Right renal cortex interstitium (tissue), 3 donors: ENCODE measurements at regions not wholly inside any gene's neighbourhood (a gene's known extent, or its start where the extent isn't known, plus 50 kb on each side); places are given as distances from the start of the nearest gene placed in this dataset.
"Not testable (repeated sequence)": the region's sequence is repeated elsewhere in the genome, so short reads cannot be mapped to it uniquely, and the experiment has no call there.

ENCODE experiments used
- DNase-seq, 3 donors: peaks; one replicate each; pipeline ENCODE4 v3.0.0-alpha.2; 2013; ENCODE audit warnings: low read depth in 3 of 3, low spot score in 2 of 3

- no peak for DNase-seq
Measured at GRCh38 chr1:232422898-232423297, 207.0 kb downstream of the SIPA1L2 start.

DNA sequence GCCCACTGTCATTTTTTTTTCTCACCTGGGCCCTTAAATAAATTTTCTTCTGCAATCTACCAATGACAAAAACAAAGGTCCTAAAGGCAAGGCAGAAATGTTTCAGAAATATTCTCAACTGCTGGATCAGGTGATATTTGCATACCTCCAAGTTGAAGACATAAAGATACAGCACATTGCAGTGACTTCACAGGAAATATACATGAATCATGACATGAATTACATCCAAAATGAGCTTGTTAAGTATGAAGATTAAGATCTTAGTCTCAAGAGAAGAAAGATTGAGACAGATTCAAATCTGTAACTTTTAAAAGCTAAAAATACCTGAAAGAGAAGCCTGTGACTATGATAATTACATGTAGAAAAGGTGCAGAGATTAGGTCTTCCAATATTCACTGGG, 207.8 kb downstream of the SIPA1L2 start:
- no peak for DNase-seq

GRCh38 chr1:232421143-232421796, 208.7 kb downstream of the SIPA1L2 start:
- no peak for DNase-seq

- DNase-seq: no peak
Measured at GRCh38 chr1:232417636-232418248, 212.2 kb downstream of the SIPA1L2 start.

DNA sequence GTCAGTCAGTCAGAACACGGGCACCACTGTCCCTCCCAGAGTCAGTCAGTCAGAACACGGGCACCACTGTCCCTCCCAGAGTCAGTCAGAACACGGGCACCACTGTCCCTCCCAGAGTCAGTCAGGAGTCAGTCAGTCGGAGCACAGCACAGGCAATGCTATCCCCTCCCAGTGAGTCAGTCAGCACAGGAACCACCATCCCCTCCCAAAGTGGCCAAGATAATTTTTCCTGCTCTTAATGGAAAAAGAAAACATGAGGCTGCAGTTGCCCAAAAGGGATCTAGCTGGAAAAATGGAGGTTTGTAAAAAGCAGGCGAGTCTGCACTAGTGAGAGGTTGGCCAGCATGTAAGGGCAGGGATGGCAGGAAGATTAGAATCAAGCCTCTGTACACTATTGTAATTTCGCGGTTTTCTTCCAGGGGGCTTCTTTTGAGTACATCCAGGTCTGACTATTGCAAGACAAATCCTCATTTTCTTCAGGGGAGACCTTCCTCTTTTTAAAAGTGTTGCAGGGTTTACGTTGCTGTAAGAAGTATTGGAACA, 213.8 kb downstream of the SIPA1L2 start:
- DNase-seq: no peak

DNA sequence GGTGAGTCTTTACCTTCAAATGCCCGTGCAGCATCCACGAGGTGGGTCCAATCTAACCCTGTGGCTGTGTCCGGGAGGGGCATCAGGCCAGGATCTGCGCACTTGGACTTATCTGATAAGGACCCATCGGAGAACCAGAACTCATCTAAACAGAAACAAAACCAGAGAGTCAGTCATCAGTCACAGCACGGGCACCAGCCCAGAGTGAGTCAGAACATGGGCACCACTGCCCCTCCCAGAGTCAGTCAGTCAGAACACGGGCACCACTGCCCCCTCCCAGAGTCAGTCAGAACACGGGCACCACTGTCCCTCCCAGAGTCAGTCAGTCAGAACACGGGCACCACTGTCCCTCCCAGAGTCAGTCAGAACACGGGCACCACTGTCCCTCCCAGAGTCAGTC, 214.5 kb downstream of the SIPA1L2 start:
- DNase-seq: not testable (repeated sequence)

DNA sequence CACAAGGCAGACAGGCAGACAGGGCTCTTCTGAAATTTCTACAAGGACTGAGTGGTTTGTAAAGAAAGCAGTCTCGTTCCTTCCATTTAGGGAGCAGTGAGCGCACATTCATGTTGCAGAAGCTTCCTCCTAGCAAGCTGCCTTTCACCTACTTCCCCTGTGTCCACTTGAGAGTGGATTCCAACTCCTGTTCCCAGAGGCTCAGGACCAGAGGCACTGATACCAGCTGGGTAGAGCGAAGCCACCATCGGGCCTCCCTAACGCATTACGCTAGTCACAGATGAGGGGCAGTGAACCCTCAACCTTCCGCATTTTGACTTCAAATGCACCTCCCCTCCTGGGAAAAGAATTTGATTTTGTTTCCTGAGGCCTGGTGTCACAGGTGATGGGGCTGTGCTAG, 215.8 kb downstream of the SIPA1L2 start:
- no peak for DNase-seq

DNA sequence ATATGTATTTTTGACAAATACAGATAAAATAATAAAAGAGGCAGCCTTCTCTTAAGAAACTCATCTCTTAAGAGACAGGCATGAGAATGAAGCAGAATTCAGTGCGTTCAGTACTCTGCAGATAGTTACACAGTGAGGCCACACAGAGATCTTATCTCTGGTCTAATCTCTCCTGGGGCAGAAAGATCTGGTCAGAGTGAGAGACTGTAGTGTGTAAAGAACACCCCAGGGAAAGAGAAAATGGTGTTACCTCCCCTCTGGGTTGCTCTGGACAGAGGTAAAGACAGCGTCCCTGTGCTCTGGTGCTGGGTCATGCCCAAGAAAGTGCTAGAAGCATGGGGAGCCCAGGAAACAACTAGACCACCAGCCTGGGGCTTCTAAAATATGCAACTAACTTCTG, 216.3 kb downstream of the SIPA1L2 start:
- DNase-seq: no peak

DNA sequence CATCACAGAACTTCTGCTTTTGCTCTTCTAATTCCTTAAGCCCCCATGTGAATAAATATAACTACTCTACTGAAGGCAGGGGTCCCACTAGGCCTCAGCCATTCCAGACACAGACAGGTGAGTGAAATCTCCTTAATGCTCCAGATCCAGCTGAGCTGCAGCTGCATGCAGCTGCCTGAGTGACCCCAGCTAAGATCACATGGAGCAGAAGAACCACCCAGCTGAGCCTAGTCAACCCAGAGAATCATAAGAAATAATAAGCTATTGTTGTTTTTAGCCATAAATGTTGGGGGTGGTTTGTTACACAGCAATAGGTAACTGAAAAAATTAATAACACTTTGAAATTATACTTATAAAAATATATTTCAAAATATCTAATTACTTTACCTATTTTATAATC, 220.3 kb downstream of the SIPA1L2 start:
- DNase-seq: no peak

DNA sequence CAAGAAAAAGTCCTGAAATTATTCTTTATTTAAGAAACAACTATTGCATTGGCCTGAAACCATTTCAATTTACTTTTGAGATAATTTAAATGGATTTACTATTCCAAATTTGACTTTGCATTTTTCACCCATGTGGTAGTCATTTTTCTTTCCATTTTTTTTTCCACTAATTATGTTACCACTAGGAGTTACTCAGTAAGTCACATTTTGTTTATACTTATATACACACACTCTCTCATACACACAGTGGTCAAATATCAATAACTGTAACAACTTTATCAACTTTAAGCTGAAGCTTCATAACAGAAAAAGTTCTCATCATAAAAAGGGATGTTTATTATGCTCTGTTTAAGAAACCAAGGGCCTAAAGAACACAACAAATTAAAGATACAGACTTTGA, 222.8 kb downstream of the SIPA1L2 start:
- DNase-seq: no peak

DNA sequence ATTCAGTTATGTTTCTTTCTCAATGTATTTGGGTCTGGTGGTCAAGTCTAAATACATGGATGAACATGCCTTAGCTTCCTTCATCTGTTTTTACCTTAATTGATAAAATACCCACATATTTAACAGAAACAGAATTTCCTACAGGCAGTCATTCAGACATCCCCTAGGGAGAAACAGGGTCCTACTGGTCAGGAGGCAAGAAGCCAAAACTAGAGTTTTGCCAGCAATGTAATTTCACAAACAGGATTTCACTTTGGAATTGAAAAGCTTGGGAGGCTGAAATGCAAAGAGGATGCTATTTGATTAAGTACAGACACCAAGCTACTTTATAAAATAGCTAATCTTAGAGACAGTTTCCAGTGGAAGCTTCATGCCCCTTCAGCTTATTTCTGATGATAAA, 224.2 kb downstream of the SIPA1L2 start:
- no peak for DNase-seq

DNA sequence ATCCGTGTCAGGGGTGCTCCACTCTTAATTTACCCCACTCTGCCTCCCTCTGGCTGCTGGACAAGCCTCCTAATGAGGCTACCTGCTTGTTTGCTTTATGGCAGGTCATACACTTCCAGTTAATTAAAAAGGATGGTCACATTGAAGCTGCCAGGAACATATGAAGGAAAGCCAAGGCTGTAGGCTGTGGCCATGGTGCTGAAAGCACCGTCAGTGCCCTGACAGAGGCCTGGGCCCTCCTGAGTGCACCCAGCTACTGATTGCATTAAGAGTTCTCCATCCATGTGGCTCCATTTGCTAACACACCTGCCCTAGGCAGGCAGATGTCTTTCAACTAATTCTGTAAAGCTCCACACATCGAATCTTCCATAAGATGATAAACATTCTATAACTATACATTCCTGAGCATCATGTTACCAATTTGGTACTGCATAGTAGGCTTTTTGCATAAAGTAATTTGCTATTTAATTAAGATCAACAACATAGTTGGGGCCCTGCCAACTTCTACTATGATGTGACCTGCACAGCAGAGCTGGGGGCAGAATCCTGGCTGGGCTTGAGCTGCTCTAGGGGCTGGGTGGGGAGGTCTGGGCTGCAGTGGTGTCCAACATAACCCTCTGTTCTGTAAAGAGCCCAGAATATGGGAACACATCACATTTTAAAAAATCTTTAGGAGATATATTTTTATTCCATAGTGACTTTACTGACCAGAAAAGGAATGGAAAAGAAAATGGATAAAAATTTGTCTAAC, 224.8 kb downstream of the SIPA1L2 start:
- DNase-seq: no peak

DNA sequence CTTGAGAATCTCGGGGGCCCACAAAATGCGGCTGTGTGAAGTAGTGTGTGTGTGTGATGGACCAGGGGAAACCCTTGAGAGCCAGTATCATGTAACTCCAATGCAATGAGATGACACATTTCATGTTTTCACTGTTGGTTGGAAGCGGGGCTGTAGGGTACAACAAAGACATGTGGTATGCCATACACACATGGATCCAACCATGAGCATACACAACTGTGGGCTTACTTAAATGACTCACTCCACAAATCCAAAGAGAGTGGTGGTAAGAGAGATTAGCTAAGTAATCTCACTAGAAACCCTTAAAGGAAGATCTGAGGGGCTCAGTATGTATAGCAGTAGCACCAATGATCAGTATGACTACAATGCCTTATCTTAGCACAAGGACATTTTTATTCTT, 225.7 kb downstream of the SIPA1L2 start:
- no peak for DNase-seq

DNA sequence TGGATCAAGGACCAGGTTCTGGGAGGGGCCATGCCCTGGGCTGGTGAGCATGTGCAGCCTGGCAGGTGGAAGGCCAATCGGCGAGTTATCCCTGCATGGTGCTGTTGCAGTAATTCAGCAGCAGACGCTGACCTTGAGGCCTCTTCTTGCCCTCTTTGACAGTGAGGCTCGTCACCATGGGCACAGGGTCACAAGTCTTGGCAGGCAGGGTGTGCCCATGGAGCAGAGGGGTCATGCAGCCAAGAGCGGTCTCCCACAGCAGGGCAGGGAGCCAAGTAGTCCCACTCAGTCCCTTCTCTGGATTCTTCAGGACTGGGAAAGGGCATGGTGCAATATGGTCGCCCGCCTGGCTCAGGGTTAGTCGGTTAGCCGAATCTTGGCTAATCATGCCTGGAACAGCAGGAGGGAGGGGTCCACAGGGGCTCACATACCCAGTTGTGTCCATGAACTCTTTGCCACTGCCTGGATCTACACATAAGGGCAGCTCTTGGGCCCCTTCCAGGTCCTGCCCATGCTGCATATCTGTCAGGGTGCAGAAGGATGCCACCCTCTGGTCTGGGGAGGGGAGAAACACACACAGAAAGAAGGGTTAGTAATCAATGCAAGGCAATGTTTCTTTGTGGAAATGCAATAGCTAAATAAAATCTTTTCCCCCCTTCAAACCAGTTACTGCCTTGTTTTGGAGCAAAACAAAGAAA, 226.8 kb downstream of the SIPA1L2 start:
- no peak for DNase-seq

GRCh38 chr1:232398823-232399222, 231.1 kb downstream of the SIPA1L2 start:
- no peak for DNase-seq

- no peak for DNase-seq
Measured at GRCh38 chr1:232393444-232394146, 236.3 kb downstream of the SIPA1L2 start.

DNA sequence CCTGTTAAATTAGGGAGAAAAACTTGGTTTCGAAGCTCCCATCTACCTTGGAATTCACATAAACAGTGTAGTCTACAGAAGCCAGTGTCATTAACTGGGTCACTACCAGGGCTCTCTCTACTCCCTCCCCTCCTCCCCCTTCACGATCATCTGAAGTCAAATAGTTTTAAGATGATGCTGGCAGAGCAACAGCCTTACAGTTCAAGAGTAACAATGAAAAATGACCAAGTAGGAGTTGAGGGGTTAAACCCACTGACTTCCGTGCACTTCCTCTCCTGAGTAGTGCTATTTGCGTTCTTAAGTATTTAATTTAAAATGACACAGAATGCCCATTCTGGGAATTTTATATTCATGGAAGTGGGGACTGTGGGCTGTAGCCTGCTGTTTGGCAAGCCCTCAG, 236.9 kb downstream of the SIPA1L2 start:
- DNase-seq: no peak

DNA sequence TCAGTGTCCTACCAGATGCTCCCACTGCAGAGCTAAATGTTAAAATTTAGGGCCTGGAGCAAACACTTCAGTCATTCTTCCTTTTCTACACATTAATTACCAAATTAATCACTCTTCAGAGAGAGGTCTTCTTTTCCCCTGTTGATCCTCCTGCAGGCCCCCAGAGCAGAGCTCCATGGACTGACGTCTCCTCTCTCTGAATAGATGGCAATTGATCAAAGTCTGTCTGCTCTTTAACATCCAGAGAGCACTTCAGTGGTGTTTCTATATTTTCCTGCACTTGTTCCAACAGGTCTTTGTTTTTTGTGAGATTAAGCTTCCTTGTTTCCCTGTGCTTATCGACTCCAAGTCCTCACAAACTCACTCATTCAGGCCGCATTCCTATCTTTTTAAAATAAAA, 239.3 kb downstream of the SIPA1L2 start:
- DNase-seq: no peak

GRCh38 chr1:232389744-232390143, 240.2 kb downstream of the SIPA1L2 start:
- no peak for DNase-seq

GRCh38 chr1:232388363-232388762, 241.6 kb downstream of the SIPA1L2 start:
- no peak for DNase-seq
